Fibroblast of the aortic adventitia (primary cell): ENCODE measurements at regions not wholly inside any gene's neighbourhood (a gene's known extent, or its start where the extent isn't known, plus 50 kb on each side); places are given as distances from the start of the nearest gene placed in this dataset.
"Not testable (repeated sequence)": the region's sequence is repeated elsewhere in the genome, so short reads cannot be mapped to it uniquely, and the experiment has no call there.

Experiments used
- DNase-seq: peaks from one replicate; pipeline ENCODE4 v3.0.0-alpha.2; 2010; ENCODE audit warnings: low read depth
- H3K4me3 ChIP-seq: 2 replicates; pipeline ENCODE4 v1.5.1; 2011; ENCODE audit warnings: low read depth, mild to moderate bottlenecking, control low read depth, low read length, moderate library complexity
- CTCF ChIP-seq: IDR thresholded peaks from 2 replicates; pipeline ENCODE4 v1.5.1; 2011; ENCODE audit warnings: mild to moderate bottlenecking, low read length, control low read depth, inconsistent platforms; ENCODE audit not compliant: insufficient read depth

- TF ChIP-seq CTCF = no peak
- DNase-seq = no peak
- H3K4me3 ChIP-seq = no peak overlapping the region
Observed at GRCh38 chr21:26275801-26276200, 105.2 kb upstream of the APP start.

DNA sequence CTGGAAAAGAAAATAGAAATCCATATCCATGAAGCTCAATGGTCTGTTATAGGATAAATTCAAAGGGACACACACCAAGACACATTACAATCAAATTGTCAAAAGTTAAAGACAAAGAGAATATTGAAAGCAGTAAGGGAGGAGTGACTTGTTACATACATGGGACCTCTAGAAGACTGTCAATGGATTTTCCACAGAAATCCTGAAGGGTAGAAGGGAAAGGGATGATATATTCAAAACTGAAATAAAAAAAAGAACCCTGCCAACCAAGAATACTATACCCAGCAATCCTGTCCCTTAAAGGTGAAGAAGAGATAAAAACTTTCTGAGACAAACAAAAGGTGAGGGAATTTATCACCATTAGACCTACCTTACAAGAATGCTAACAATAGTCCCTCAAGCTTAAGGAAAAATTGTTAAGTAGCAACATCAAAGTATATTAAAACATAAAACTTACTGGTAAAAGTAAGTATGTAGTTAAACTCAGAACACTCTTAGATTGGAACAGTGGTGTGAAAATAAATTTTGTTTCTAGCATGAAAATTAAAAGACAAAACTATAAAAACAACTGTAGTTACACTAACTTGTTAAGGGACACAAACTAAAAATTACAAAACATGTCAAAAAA is 103.2 kb upstream of the APP start:
- no peak for TF ChIP-seq CTCF
- H3K4me3 ChIP-seq = no peak overlapping the region
- DNase-seq = no peak

- TF ChIP-seq CTCF = no peak
- DNase-seq = no peak
Observed at GRCh38 chr21:26267389-26267788, 96.8 kb upstream of the APP start.

DNA sequence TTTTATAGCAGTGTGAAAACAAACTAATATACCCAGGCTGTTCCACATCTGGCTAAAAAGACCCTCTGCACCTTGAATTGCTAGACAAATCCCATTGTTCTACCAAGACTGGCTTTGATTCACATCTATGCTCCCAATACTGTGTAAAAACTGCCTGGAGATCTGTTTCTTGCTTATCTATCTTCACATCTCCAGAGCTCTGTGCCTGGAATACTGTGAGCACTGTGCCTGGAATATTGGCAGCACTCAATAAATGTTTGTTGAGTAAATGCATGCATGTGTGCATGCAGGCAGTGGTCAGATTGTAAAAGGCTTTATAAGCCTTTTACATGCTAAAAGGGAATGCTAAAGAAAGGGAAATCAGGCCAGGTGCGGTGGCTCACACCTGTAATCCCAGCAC is 75.5 kb upstream of the APP start:
- TF ChIP-seq CTCF = no peak

More at GRCh38 chr21:26267389-26267788, 96.8 kb upstream of the APP start:
- H3K4me3 ChIP-seq = no peak overlapping the region

GRCh38 chr21:26245428-26245827 is 74.9 kb upstream of the APP start:
- TF ChIP-seq CTCF = no peak
- no peak for DNase-seq
- H3K4me3 ChIP-seq = no peak overlapping the region

More for the DNA sequence above, 75.5 kb upstream of the APP start:
- no peak for DNase-seq
- H3K4me3 ChIP-seq = no peak overlapping the region

DNA sequence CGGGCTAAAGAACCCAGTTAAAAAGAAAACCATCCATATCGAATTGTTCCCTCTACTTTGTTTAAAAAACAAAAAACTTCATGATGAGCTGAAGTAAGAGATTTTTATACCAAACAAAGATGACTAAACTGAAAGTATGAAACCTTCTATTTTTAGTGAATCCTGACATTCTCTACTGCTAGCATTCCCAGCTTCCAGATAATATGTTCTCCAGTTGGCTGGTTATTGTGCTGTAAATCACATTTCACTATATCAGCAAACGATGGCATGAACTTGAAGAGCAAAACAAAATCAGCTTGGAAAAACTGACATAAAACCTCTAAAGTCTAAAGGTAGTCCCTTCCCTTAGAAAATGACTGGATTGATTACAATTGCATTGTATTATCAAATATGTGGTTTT is 68.1 kb upstream of the APP start:
- TF ChIP-seq CTCF = no peak
- no peak overlapping the region for H3K4me3 ChIP-seq
- no peak for DNase-seq

- no peak for DNase-seq
- H3K4me3 ChIP-seq = no peak overlapping the region
- TF ChIP-seq CTCF = no peak
Observed at GRCh38 chr21:26236281-26236680, 65.7 kb upstream of the APP start.

- DNase-seq, H3K4me3 ChIP-seq: not testable (repeated sequence)
Observed at GRCh38 chr21:26233297-26233696, 62.7 kb upstream of the APP start.

GRCh38 chr21:26232491-26232890 is 61.9 kb upstream of the APP start:
- not testable (repeated sequence) for DNase-seq

More at GRCh38 chr21:26232491-26232890, 61.9 kb upstream of the APP start:
- H3K4me3 ChIP-seq = not testable (repeated sequence)
